IMR-90 (cell line): ENCODE measurements at regions not wholly inside any gene's neighbourhood (a gene's known extent, or its start where the extent isn't known, plus 50 kb on each side); places are given as distances from the start of the nearest gene placed in this dataset.

Experiments
- ATAC-seq: fragments of 200-7000 bp; cut with Tn5 transposase; 2 replicates; pipeline ENCODE4 v1.9.1; 2020; ENCODE audit warnings: low read depth, mild to moderate bottlenecking, moderate library complexity
- BruUV-seq: library from RNA; stranded (reverse); fragments of 400-500 nt; replicated peaks from 2 replicates; lab custom pipeline; 2021; lab: Mats Ljungman, UMichigan
- CTCF ChIA-PET: fragments of 300-600 bp; formaldehyde crosslinking; extraction: SDS; loops from one replicate; lab custom pipeline; 2021; ENCODE audit warnings: antibody characterized with exemption; lab: Yijun Ruan, JAX
- POLR2A ChIA-PET: fragments of 300-600 bp; sonication (Branson Sonifier 250); formaldehyde crosslinking; loops from one replicate; lab custom pipeline; 2022; ENCODE audit warnings: antibody characterized with exemption; ENCODE audit not compliant: unreplicated experiment; lab: Charles Lee
- DNase-seq: peaks from one replicate; pipeline ENCODE4 v3.0.0; 2013
- H2AFZ ChIP-seq: replicated peaks from 2 replicates; pipeline ENCODE3; 2013; ENCODE audit warnings: low read length, mild to moderate bottlenecking; ENCODE audit not compliant: poor library complexity
- H2AK5ac ChIP-seq: 2 replicates; pipeline ENCODE4 v1.6.1; 2013; ENCODE audit warnings: low read depth, low read length, inconsistent platforms
- H2AK9ac ChIP-seq: replicated peaks from 2 replicates; pipeline ENCODE3; 2013; ENCODE audit warnings: mild to moderate bottlenecking, low read depth, low read length, moderate library complexity; ENCODE audit not compliant: poor library complexity
- H2BK120ac ChIP-seq: 2 replicates; pipeline ENCODE4 v1.6.1; 2013; ENCODE audit warnings: low read depth, low read length, inconsistent platforms
- H2BK15ac ChIP-seq: 3 replicates; pipeline ENCODE4 v1.6.1; 2013; ENCODE audit warnings: low read depth, low read length, inconsistent platforms
- H2BK20ac ChIP-seq: 2 replicates; pipeline ENCODE4 v1.6.1; 2013; ENCODE audit warnings: low read depth, mild to moderate bottlenecking, inconsistent platforms, low read length, moderate library complexity
- H2BK5ac ChIP-seq: 2 replicates; pipeline ENCODE4 v1.6.1; 2013; ENCODE audit warnings: mild to moderate bottlenecking, low read depth, low read length, inconsistent platforms; ENCODE audit not compliant: poor library complexity, severe bottlenecking
- H3K14ac ChIP-seq: replicated peaks from 2 replicates; pipeline ENCODE4 v1.6.1; 2013; ENCODE audit warnings: low read depth, low read length, inconsistent platforms
- H3K18ac ChIP-seq: 2 replicates; pipeline ENCODE4 v1.6.1; 2013; ENCODE audit warnings: low read depth, low read length, control low read depth
- H3K23ac ChIP-seq: 2 replicates; pipeline ENCODE4 v1.6.1; 2013; ENCODE audit warnings: low read depth, low read length, inconsistent platforms
- H3K27ac ChIP-seq: 2 replicates; pipeline ENCODE4 v1.5.1; 2013; ENCODE audit warnings: mild to moderate bottlenecking, control low read depth, low read length; ENCODE audit not compliant: insufficient read depth
- H3K27me3 ChIP-seq: 2 replicates; pipeline ENCODE4 v1.6.1; 2013; ENCODE audit warnings: low read length; ENCODE audit not compliant: control insufficient read depth, insufficient read depth
- H3K36me3 ChIP-seq: 2 replicates; pipeline ENCODE4 v1.6.1; 2013; ENCODE audit warnings: low read length, mixed read lengths; ENCODE audit not compliant: control insufficient read depth, insufficient read depth
- H3K4ac ChIP-seq: 2 replicates; pipeline ENCODE4 v1.6.1; 2013; ENCODE audit warnings: low read depth, low read length, inconsistent platforms
- H3K4me1 ChIP-seq: 2 replicates; pipeline ENCODE4 v1.6.1; 2013; ENCODE audit warnings: low read length, mixed read lengths; ENCODE audit not compliant: control insufficient read depth, insufficient read depth
- H3K4me2 ChIP-seq: 2 replicates; pipeline ENCODE4 v1.6.1; 2013; ENCODE audit warnings: low read depth, mild to moderate bottlenecking, control low read depth, low read length, moderate library complexity
- H3K4me3 ChIP-seq: 2 replicates; pipeline ENCODE4 v1.5.1; 2013; ENCODE audit warnings: low read depth, mild to moderate bottlenecking, control low read depth, low read length, moderate library complexity; ENCODE audit not compliant: insufficient read depth
- H3K56ac ChIP-seq: 2 replicates; pipeline ENCODE4 v1.6.1; 2013; ENCODE audit warnings: low read length, inconsistent platforms; ENCODE audit not compliant: insufficient read depth; ENCODE audit errors: extremely low read depth
- H3K79me1 ChIP-seq, 2 experiments: 2 replicates each; pipeline ENCODE4 v1.6.1; 2013; ENCODE audit warnings: low read length in 2 of 2, inconsistent platforms in 1 of 2, low read depth in 1 of 2
- H3K9ac ChIP-seq: 2 replicates; pipeline ENCODE4 v1.6.1; 2013; ENCODE audit warnings: low read depth, low read length, control low read depth
- H3K9me1 ChIP-seq: 2 replicates; pipeline ENCODE4 v1.6.1; 2013; ENCODE audit warnings: low read length, inconsistent platforms; ENCODE audit not compliant: insufficient read depth
- H3K9me3 ChIP-seq: 2 replicates; pipeline ENCODE4 v1.6.1; 2013; ENCODE audit warnings: low read length; ENCODE audit not compliant: control insufficient read depth, insufficient read depth
- H4K20me1 ChIP-seq: 2 replicates; pipeline ENCODE4 v1.6.1; 2013; ENCODE audit warnings: low read length, inconsistent platforms; ENCODE audit not compliant: insufficient read depth
- H4K5ac ChIP-seq: 2 replicates; pipeline ENCODE4 v1.6.1; 2013; ENCODE audit warnings: mild to moderate bottlenecking, low read depth, low read length, control low read depth
- H4K8ac ChIP-seq, 2 experiments: 2 replicates each; pipeline ENCODE4 v1.6.1; 2013; ENCODE audit warnings: low read depth in 2 of 2, low read length in 2 of 2, control low read depth in 1 of 2, inconsistent platforms in 1 of 2
- H4K91ac ChIP-seq: 2 replicates; pipeline ENCODE4 v1.6.1; 2013; ENCODE audit warnings: low read depth, low read length, inconsistent platforms; ENCODE audit not compliant: insufficient read depth
- BHLHE40 ChIP-seq: fragments of 150-350 bp; IDR thresholded peaks from 2 replicates; pipeline ENCODE4 v1.6.1; 2016; ENCODE audit warnings: mild to moderate bottlenecking, low read depth, low read length
- CEBPB ChIP-seq: IDR thresholded peaks from 2 replicates; pipeline ENCODE4 v1.6.1; 2012; ENCODE audit warnings: low read depth, low read length, improper control_type of control experiment
- CHD1 ChIP-seq: IDR thresholded peaks from 2 replicates; pipeline ENCODE4 v1.6.1; 2012; ENCODE audit warnings: low read depth, low read length, improper control_type of control experiment
- FOS ChIP-seq: fragments of 150-350 bp; IDR thresholded peaks from 2 replicates; pipeline ENCODE4 v1.6.1; 2016; ENCODE audit warnings: low read depth, low read length
- MAFK ChIP-seq: IDR thresholded peaks from 2 replicates; pipeline ENCODE4 v1.6.1; 2012; ENCODE audit warnings: low read depth, low read length, improper control_type of control experiment
- MAZ ChIP-seq: IDR thresholded peaks from 2 replicates; pipeline ENCODE4 v1.6.1; 2012; ENCODE audit warnings: low read depth, mild to moderate bottlenecking, low read length, improper control_type of control experiment, moderate library complexity, borderline replicate concordance
- MXI1 ChIP-seq: IDR thresholded peaks from 2 replicates; pipeline ENCODE4 v1.6.1; 2012; ENCODE audit warnings: low read depth, mild to moderate bottlenecking, low read length, moderate library complexity, borderline replicate concordance
- NFE2L2 ChIP-seq: fragments of 150-350 bp; IDR thresholded peaks from 2 replicates; pipeline ENCODE4 v1.6.1; 2016; ENCODE audit warnings: low read depth, mild to moderate bottlenecking, low read length
- POLR2A ChIP-seq: IDR thresholded peaks from 2 replicates; pipeline ENCODE4 v1.6.1; 2012; ENCODE audit warnings: mild to moderate bottlenecking, low read depth, low read length
- RAD21 ChIP-seq: IDR thresholded peaks from 2 replicates; pipeline ENCODE4 v1.6.1; 2012; ENCODE audit warnings: low read length, improper control_type of control experiment
- RCOR1 ChIP-seq: IDR thresholded peaks from 2 replicates; pipeline ENCODE4 v1.6.1; 2012; ENCODE audit warnings: mild to moderate bottlenecking, low read length, improper control_type of control experiment; ENCODE audit not compliant: insufficient replicate concordance
- RFX5 ChIP-seq: IDR thresholded peaks from 2 replicates; pipeline ENCODE4 v1.8.0; 2012; ENCODE audit warnings: low read depth, mild to moderate bottlenecking, low read length, moderate library complexity
- SMC3 ChIP-seq: fragments of 150-350 bp; IDR thresholded peaks from 2 replicates; pipeline ENCODE4 v1.6.1; 2016; ENCODE audit warnings: low read depth, mild to moderate bottlenecking, antibody characterized with exemption, low read length, moderate library complexity
- WGBS, 2 experiments: methylation state at CpG; one replicate each; pipeline versions ENCODE4 v1.1.5 to v1.1.7; 2013; ENCODE audit warnings: missing lambda C conversion rate in 2 of 2; ENCODE audit not compliant: insufficient read length in 1 of 2; ENCODE audit errors: extremely low coverage in 2 of 2; 5-methylcytosine and 5-hydroxymethylcytosine counted together
- dilution Hi-C: fragments of 300-500 bp; cut with HindIII; formaldehyde crosslinking; loops from one replicate; pipeline ENCODE4 v1.14.3; 2018; ENCODE audit warnings: low sequenced_read_pairs; ENCODE audit not compliant: unreplicated experiment
- in situ Hi-C: fragments of 300-500 bp; cut with MboI; formaldehyde crosslinking; loops from 3 replicates; pipeline ENCODE4 v1.14.3; 2019; ENCODE audit warnings: low sequenced_read_pairs, inconsistent platforms, mixed read lengths
- intact Hi-C: fragments of 100-400 bp; cut with micrococcal nuclease; formaldehyde crosslinking; loops from 2 replicates; pipeline ENCODE4 v1.10.0; 2022
- TF ChIP-seq, protein P1 (sequence below): fragments of 150-350 bp; IDR thresholded peaks from 2 replicates; pipeline ENCODE4 v1.6.1; 2016; ENCODE audit warnings: low read depth, mild to moderate bottlenecking, low read length, moderate library complexity, borderline replicate concordance
- TF ChIP-seq, protein P2 (sequence below): fragments of 150-350 bp; IDR thresholded peaks from 2 replicates; pipeline ENCODE4 v1.6.1; 2017; ENCODE audit warnings: mild to moderate bottlenecking, antibody characterized with exemption, low read length, low read depth
- TF ChIP-seq, protein P3 (sequence below): conservative IDR thresholded peaks from 2 replicates; pipeline ENCODE4 v1.5.1; 2012; ENCODE audit warnings: mild to moderate bottlenecking, low read depth, low read length, improper control_type of control experiment

DNA sequence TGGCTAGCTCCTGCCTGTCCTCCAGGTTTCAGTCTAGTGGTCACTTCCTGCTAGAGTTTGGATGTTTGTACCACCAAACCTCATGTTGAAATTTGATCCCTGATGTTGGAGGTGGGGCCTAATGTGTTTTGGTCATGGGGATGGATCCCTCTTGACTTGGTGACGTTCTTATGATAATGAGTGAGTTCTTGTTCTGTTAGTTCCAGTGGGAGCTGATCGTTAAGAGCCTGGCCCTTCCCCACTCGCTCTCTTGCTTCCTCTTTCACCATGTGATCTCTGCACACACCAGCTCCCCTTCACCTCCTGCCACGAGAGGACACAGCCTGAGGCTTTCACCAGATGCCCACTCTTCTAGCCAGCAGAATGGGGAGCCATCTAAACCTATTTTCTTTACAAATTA is 86.8 kb upstream of the SCEL start:
- no peaks in the 10 kb centered on the region for H4K20me1 ChIP-seq
- no peak overlapping the region for H3K56ac ChIP-seq
- H3K18ac ChIP-seq = no peak overlapping the region
- H3K9ac ChIP-seq = no peak overlapping the region
- H3K4me3 ChIP-seq = no peak overlapping the region
- no peaks in the 10 kb centered on the region for H3K9me1 ChIP-seq
- no peak overlapping the region for H3K27ac ChIP-seq
- no peaks in the 10 kb centered on the region for H3K79me1 ChIP-seq
- no peaks in the 10 kb centered on the region for H3K9me3 ChIP-seq
- DNase-seq = no peak
- no peak overlapping the region for H2AK5ac ChIP-seq
- H4K91ac ChIP-seq = no peak overlapping the region
- H3K14ac ChIP-seq = no peak overlapping the region
- POLR2A ChIA-PET = no interaction called here
- no peak overlapping the region for H3K4me2 ChIP-seq
- H2BK20ac ChIP-seq = no peak overlapping the region
- H2BK15ac ChIP-seq = no peak overlapping the region
- no peak overlapping the region for H3K23ac ChIP-seq
- H3K27me3 ChIP-seq = no peaks in the 10 kb centered on the region; the same call in 1 of the 2 replicates
- in situ Hi-C loops (no loop called here), dilution Hi-C loops (no loop called here), intact Hi-C loops (no loop called here)
- no peak overlapping the region for H4K8ac ChIP-seq
- no TSS peak for BruUV-seq
- no peak overlapping the region for H2AFZ ChIP-seq
- no peak overlapping the region for H2BK5ac ChIP-seq
- H3K4ac ChIP-seq = no peak overlapping the region
- TF ChIP-seq, protein P1, sequence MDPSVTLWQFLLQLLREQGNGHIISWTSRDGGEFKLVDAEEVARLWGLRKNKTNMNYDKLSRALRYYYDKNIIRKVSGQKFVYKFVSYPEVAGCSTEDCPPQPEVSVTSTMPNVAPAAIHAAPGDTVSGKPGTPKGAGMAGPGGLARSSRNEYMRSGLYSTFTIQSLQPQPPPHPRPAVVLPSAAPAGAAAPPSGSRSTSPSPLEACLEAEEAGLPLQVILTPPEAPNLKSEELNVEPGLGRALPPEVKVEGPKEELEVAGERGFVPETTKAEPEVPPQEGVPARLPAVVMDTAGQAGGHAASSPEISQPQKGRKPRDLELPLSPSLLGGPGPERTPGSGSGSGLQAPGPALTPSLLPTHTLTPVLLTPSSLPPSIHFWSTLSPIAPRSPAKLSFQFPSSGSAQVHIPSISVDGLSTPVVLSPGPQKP = no peak
- no peak for TF ChIP-seq MAFK
- TF ChIP-seq MAZ = no peak
- no peak for TF ChIP-seq FOS
- TF ChIP-seq SMC3 = no peak
- no peak for TF ChIP-seq RCOR1
- TF ChIP-seq BHLHE40 = no peak
- no peak for TF ChIP-seq CEBPB
- TF ChIP-seq, protein P2, sequence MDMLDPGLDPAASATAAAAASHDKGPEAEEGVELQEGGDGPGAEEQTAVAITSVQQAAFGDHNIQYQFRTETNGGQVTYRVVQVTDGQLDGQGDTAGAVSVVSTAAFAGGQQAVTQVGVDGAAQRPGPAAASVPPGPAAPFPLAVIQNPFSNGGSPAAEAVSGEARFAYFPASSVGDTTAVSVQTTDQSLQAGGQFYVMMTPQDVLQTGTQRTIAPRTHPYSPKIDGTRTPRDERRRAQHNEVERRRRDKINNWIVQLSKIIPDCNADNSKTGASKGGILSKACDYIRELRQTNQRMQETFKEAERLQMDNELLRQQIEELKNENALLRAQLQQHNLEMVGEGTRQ = no peak
- TF ChIP-seq, protein P3, sequence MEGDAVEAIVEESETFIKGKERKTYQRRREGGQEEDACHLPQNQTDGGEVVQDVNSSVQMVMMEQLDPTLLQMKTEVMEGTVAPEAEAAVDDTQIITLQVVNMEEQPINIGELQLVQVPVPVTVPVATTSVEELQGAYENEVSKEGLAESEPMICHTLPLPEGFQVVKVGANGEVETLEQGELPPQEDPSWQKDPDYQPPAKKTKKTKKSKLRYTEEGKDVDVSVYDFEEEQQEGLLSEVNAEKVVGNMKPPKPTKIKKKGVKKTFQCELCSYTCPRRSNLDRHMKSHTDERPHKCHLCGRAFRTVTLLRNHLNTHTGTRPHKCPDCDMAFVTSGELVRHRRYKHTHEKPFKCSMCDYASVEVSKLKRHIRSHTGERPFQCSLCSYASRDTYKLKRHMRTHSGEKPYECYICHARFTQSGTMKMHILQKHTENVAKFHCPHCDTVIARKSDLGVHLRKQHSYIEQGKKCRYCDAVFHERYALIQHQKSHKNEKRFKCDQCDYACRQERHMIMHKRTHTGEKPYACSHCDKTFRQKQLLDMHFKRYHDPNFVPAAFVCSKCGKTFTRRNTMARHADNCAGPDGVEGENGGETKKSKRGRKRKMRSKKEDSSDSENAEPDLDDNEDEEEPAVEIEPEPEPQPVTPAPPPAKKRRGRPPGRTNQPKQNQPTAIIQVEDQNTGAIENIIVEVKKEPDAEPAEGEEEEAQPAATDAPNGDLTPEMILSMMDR = no peak
- no peak for TF ChIP-seq RAD21
- no peak for TF ChIP-seq RFX5
- no peak for TF ChIP-seq CHD1
- TF ChIP-seq NFE2L2 = no peak
- no peak for TF ChIP-seq POLR2A
- TF ChIP-seq MXI1 = no peak
- H2BK120ac ChIP-seq = no peak overlapping the region
- 0% methylated on average over 1 of the region's 4 CpGs; no CpG with 5 or more reads in 1 of the 2 experiments for WGBS, 2 experiments
- H2AK9ac ChIP-seq = no peak overlapping the region
- no peak for ATAC-seq
- no peaks in the 10 kb centered on the region for H3K4me1 ChIP-seq
- CTCF ChIA-PET = no interaction called here
- H3K36me3 ChIP-seq = no peaks in the 10 kb centered on the region
- H4K5ac ChIP-seq = no peak overlapping the region
